PFSK-1 (cell line): ENCODE measurements at regions not wholly inside any gene's neighbourhood (a gene's known extent, or its start where the extent isn't known, plus 50 kb on each side); places are given as distances from the start of the nearest gene placed in this dataset.

Experiments
- POLR2AphosphoS5 ChIP-seq: IDR thresholded peaks from 2 replicates; pipeline ENCODE4 v1.6.1; 2012; ENCODE audit warnings: low read depth, mild to moderate bottlenecking, control low read depth, low read length, moderate library complexity
- TF ChIP-seq, protein P1 (sequence below), 2 experiments: IDR thresholded peaks; 2 replicates each; pipeline versions ENCODE4 v1.6.1 to v1.8.0; 2011 to 2012; ENCODE audit warnings: low read depth in 2 of 2, low read length in 2 of 2, control low read depth in 1 of 2, inconsistent platforms in 1 of 2, mild to moderate bottlenecking in 1 of 2, moderate library complexity in 1 of 2; ENCODE audit not compliant: insufficient read depth in 1 of 2

DNA sequence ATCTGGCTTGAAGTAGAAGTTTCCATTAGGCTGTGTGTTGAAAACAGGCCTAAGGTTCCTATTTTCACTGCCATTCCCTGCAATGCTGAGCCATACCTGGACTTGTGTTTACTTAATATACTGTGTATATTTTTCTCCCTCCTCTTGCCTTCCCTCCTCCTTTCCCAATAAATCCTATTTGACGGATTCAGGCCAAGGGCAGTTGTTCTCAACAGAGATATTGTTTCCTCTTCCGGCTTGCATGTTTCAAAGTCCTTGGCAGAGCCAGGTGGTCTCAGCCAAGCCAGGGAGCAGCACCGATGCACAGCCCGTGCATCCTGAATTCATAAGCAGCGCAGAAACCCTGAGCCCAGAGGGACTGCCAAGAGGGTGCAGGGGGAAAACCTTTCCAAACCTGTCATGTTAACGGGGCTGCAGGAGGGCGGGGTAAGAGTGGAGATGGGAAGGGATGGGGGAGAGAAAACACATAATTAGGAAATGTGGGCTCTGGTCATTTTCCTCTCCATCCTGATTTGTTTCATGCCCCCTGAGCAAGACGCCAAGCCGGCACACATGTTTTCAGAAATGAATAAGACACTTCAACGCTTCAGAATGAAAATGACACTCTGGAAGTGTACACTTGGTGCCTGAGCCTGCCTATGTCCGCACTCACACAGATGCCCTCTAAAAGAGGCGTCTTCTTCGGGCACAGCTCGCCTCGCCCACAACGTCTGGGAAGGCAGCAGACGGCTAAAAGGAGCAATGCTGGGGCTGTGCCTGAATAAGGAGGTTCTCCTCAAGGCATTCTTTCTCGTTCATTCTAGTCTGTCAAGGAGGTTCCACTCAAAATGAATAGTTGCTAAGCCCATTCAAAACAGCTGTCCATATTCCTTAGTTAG is 149.3 kb upstream of the UBL3 start:
- TF ChIP-seq, protein P1, sequence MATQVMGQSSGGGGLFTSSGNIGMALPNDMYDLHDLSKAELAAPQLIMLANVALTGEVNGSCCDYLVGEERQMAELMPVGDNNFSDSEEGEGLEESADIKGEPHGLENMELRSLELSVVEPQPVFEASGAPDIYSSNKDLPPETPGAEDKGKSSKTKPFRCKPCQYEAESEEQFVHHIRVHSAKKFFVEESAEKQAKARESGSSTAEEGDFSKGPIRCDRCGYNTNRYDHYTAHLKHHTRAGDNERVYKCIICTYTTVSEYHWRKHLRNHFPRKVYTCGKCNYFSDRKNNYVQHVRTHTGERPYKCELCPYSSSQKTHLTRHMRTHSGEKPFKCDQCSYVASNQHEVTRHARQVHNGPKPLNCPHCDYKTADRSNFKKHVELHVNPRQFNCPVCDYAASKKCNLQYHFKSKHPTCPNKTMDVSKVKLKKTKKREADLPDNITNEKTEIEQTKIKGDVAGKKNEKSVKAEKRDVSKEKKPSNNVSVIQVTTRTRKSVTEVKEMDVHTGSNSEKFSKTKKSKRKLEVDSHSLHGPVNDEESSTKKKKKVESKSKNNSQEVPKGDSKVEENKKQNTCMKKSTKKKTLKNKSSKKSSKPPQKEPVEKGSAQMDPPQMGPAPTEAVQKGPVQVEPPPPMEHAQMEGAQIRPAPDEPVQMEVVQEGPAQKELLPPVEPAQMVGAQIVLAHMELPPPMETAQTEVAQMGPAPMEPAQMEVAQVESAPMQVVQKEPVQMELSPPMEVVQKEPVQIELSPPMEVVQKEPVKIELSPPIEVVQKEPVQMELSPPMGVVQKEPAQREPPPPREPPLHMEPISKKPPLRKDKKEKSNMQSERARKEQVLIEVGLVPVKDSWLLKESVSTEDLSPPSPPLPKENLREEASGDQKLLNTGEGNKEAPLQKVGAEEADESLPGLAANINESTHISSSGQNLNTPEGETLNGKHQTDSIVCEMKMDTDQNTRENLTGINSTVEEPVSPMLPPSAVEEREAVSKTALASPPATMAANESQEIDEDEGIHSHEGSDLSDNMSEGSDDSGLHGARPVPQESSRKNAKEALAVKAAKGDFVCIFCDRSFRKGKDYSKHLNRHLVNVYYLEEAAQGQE (IDR thresholded peaks at IDR 0.05; ENCODE audit: insufficient read depth in 1 of 2, low read depth in 2 of 2, low read length in 2 of 2) = no peak
- no peak for TF ChIP-seq POLR2AphosphoS5
